DND-41 (cell line): ENCODE measurements at regions not wholly inside any gene's neighbourhood (a gene's known extent, or its start where the extent isn't known, plus 50 kb on each side); places are given as distances from the start of the nearest gene placed in this dataset.

Experiments
- EZH2 ChIP-seq: IDR thresholded peaks from 3 replicates; pipeline ENCODE4 v1.6.1; 2012; ENCODE audit warnings: borderline replicate concordance, low read depth, mild to moderate bottlenecking, moderate library complexity, low read length, inconsistent platforms; ENCODE audit not compliant: severe bottlenecking
- TF ChIP-seq, protein P1 (sequence below): IDR thresholded peaks from 2 replicates; pipeline ENCODE4 v1.5.1; 2012; ENCODE audit warnings: borderline replicate concordance, low read length, moderate library complexity, mild to moderate bottlenecking; ENCODE audit not compliant: poor library complexity, severe bottlenecking; ENCODE audit errors: extremely low read depth

GRCh38 chr18:24810561-24811305 is 350.3 kb downstream of the HRH4 start:
- TF ChIP-seq, protein P1, sequence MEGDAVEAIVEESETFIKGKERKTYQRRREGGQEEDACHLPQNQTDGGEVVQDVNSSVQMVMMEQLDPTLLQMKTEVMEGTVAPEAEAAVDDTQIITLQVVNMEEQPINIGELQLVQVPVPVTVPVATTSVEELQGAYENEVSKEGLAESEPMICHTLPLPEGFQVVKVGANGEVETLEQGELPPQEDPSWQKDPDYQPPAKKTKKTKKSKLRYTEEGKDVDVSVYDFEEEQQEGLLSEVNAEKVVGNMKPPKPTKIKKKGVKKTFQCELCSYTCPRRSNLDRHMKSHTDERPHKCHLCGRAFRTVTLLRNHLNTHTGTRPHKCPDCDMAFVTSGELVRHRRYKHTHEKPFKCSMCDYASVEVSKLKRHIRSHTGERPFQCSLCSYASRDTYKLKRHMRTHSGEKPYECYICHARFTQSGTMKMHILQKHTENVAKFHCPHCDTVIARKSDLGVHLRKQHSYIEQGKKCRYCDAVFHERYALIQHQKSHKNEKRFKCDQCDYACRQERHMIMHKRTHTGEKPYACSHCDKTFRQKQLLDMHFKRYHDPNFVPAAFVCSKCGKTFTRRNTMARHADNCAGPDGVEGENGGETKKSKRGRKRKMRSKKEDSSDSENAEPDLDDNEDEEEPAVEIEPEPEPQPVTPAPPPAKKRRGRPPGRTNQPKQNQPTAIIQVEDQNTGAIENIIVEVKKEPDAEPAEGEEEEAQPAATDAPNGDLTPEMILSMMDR, result no peak
- no peak for TF ChIP-seq EZH2
